Neutrophil (primary cell): ENCODE measurements at regions not wholly inside any gene's neighbourhood (a gene's known extent, or its start where the extent isn't known, plus 50 kb on each side); places are given as distances from the start of the nearest gene placed in this dataset.

Source experiments
- H3K27ac ChIP-seq: fragments of 200-600 bp; sonication (generic); 2 replicates; pipeline ENCODE4 v1.5.1; 2016; ENCODE audit warnings: mild to moderate bottlenecking, moderate library complexity
- H3K27me3 ChIP-seq: fragments of 200-600 bp; sonication (generic); 2 replicates; pipeline ENCODE4 v1.6.0; 2016; ENCODE audit warnings: mild to moderate bottlenecking
- H3K36me3 ChIP-seq: fragments of 200-600 bp; sonication (generic); 2 replicates; pipeline ENCODE4 v1.5.1; 2017
- H3K4me1 ChIP-seq, 2 experiments: fragments of 200-600 bp in 1 of 2; sonication (generic) in 1 of 2; 1 replicate in 1 of 2; 2 replicates in 1 of 2; pipeline versions ENCODE4 v1.5.1 to v1.6.1; 2013 to 2016; ENCODE audit warnings: low read depth in 1 of 2, low read length in 1 of 2, mild to moderate bottlenecking in 1 of 2, moderate library complexity in 1 of 2; ENCODE audit not compliant: control insufficient read depth in 1 of 2, insufficient read depth in 1 of 2
- H3K4me3 ChIP-seq, 2 experiments: fragments of 200-600 bp in 1 of 2; sonication (generic) in 1 of 2; 1 replicate in 1 of 2; 2 replicates in 1 of 2; pipeline ENCODE4 v1.5.1; 2013 to 2016; ENCODE audit warnings: low read depth in 1 of 2, low read length in 1 of 2, mild to moderate bottlenecking in 1 of 2, moderate library complexity in 1 of 2
- H3K9me3 ChIP-seq: fragments of 200-600 bp; sonication (generic); 2 replicates; pipeline ENCODE4 v1.5.1; 2016
- TF ChIP-seq, protein P1 (sequence below): fragments of 200-600 bp; sonication (generic); IDR thresholded peaks from 2 replicates; pipeline ENCODE4 v1.5.1; 2016; ENCODE audit warnings: antibody characterized with exemption

DNA sequence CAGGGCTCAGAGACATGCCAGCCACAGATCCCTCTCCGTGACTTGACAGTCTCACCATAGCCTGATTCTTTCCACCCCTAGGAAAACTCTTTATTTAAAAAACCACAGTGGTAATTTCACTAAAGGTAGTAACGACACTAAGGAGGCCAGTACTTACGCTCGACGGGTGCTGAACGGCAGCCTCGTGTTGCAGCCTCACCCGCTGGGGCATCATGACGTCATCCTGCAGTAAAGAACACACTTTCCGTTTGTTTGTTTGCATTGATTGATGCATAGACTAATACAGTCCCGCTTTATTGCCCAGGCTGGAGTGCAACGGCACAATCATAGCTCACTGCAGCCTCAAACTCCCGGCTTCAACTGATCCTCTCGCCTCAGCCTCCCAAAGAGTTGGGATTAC is 65.1 kb upstream of the METRNL start:
- Histone ChIP-seq H3K9me3 (no peaks in the 10 kb centered on the region), H3K36me3 (peaks cover 19% of the 10 kb centered on the region), H3K4me3 (no peak overlapping the region), H3K4me1 (no peaks in the 10 kb centered on the region), H3K27me3 (no peaks in the 10 kb centered on the region), H3K27ac (no peak overlapping the region)
- TF ChIP-seq, protein P1, sequence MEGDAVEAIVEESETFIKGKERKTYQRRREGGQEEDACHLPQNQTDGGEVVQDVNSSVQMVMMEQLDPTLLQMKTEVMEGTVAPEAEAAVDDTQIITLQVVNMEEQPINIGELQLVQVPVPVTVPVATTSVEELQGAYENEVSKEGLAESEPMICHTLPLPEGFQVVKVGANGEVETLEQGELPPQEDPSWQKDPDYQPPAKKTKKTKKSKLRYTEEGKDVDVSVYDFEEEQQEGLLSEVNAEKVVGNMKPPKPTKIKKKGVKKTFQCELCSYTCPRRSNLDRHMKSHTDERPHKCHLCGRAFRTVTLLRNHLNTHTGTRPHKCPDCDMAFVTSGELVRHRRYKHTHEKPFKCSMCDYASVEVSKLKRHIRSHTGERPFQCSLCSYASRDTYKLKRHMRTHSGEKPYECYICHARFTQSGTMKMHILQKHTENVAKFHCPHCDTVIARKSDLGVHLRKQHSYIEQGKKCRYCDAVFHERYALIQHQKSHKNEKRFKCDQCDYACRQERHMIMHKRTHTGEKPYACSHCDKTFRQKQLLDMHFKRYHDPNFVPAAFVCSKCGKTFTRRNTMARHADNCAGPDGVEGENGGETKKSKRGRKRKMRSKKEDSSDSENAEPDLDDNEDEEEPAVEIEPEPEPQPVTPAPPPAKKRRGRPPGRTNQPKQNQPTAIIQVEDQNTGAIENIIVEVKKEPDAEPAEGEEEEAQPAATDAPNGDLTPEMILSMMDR = no peak

DNA sequence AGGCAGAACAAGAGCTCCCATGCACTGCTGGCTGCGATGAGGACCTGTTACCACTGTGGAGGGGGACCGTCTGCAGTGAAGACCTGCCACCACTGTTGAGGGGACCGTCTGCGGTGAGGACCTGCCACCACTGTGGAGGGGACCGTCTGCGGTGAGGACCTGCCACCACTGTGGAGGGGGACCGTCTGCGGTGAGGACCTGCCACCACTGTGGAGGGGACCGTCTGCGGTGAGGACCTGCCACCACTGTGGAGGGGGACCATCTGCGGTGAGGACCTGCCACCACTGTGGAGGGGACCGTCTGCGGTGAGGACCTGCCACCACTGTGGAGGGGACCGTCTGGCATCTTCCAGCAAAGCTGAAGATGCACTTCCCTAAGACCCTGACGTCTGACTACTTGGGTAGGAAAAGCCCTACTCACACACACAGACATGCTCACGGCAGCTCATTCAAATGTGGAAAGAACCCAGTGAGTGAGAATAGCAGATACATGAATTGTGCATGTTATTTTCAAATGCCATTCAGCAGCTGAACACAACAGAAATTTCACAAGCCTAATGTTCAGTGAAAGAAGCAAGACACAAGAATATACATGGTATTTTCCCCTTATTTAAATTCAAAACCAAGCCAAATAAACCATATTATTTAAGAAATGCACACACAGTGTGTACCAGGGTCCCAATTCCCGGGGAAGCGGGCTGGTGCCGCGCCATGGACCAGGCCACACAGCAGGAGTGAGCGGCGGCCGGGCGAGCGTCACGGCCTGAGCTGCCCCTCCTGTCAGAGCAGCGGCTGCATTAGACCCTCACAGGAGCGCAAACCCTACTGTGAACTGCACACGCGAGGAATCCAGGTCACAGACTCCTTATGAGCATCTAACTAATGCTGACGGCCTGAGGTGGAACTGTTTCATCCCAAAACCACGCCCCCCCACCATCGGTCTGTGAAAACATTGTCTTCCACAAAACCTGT is 64.2 kb upstream of the METRNL start:
- Histone ChIP-seq H3K27ac (no peak overlapping the region), H3K4me3 (no peak overlapping the region), H3K4me1 (no peaks in the 10 kb centered on the region), H3K9me3 (no peaks in the 10 kb centered on the region), H3K27me3 (no peaks in the 10 kb centered on the region), H3K36me3 (peaks cover 19% of the 10 kb centered on the region)
- TF ChIP-seq, protein P1 = no peak

DNA sequence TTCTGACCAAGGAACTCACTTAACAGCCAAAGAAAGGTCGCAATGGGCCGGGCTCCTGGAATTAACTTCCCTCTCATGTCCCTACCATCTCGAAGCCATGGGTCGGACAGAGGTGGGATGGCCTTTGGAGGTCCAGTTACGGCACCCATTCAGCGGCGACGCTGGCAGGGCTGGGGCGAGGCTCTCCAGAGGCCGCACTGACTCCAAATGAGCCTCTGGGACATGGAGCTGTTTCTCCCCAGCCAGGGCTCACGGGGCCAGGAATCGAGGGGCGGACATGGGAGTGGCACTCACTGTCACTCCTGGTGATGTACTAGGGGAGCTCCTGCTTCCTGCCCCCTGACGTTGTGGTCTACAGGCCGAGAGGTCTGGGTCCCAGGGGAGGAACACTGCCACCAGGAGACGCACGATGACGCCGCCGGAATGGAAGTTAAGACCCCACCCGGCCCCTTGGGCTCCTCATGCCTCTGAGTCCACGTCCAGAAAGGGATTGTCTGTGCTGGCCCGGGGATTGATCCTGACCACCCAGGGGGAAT is 60.7 kb upstream of the METRNL start:
- H3K27me3 ChIP-seq = no peaks in the 10 kb centered on the region
- TF ChIP-seq, protein P1 = no peak
- H3K27ac ChIP-seq = no peak overlapping the region
- no peaks in the 10 kb centered on the region for H3K9me3 ChIP-seq
- H3K4me3 ChIP-seq = no peak overlapping the region
- peaks cover 6% of the 10 kb centered on the region for H3K36me3 ChIP-seq
- H3K4me1 ChIP-seq = no peaks in the 10 kb centered on the region

DNA sequence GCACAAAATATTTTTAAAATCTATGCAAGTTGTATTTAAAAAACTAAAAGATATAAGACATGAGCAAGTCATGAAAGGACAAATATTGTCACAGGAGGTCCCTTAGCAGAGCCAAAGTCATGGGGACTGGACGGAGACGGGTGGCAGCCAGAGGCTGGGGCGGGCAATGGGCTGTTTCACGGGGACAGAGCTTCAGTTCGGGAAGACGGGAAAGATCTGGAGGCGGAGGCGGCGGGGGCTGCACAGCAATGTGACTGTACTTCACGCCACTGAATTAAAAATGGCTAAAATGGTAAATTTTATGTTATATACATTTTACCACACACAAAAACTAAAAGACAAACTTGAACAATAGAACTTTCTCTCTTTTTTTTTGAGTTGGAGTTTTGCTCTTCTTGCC is 60.0 kb upstream of the METRNL start:
- no peak overlapping the region for H3K27ac ChIP-seq
- no peaks in the 10 kb centered on the region for H3K4me1 ChIP-seq
- peaks cover 10% of the 10 kb centered on the region for H3K36me3 ChIP-seq
- TF ChIP-seq, protein P1 = no peak
- H3K27me3 ChIP-seq = no peaks in the 10 kb centered on the region
- no peak overlapping the region for H3K4me3 ChIP-seq
- no peaks in the 10 kb centered on the region for H3K9me3 ChIP-seq

DNA sequence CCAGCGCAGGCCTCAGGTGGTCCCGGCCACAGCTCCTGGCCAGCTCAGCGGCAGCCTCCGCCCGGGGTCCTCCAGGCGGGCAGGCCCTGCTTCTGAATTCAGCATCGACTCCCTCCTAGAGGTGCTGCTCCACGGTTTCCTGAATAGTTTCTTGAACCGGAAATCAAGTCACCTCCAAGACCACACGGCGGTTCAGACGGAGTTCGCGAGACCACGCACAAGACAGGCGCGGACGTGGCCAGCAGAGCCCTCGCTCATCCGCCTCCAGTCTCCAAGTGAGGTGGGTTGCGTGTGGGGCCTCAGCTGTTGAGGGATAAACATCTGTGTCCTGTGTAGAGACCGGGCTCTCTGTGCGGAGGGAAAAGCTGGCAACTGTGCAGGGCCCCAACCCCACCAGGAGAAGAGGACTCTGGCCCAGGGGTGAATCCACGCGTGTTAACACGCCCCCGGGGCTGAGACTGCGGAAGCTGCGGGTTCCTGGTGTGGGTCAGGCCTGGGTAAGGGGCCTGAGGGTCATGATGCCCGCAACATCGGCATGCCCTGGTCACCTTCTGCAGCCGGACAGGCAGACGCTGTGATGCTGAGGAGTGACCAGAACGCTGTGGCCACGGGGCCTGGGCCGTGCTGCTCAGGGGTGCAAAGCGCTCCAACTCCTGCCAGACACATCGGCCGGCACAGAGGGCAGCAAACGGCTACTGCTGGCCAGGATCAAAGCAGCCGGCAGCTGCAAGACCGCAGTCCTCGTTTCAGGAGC is 55.0 kb upstream of the METRNL start:
- H3K27me3 ChIP-seq = no peaks in the 10 kb centered on the region
- H3K27ac ChIP-seq = no peak overlapping the region
- no peaks in the 10 kb centered on the region for H3K9me3 ChIP-seq
- H3K36me3 ChIP-seq = peaks cover 15% of the 10 kb centered on the region
- TF ChIP-seq, protein P1 = no peak
- H3K4me3 ChIP-seq = no peak overlapping the region
- H3K4me1 ChIP-seq = no peaks in the 10 kb centered on the region
